ENCODE measurements at regions not wholly inside any gene's neighbourhood (a gene's known extent, or its start where the extent isn't known, plus 50 kb on each side); places are given as distances from the start of the nearest gene placed in this dataset.

- TF ChIP-seq CHD7 (IDR thresholded peaks at IDR 0.05; ENCODE audit: insufficient replicate concordance, low read length) (no peak), EP300 (IDR thresholded peaks at IDR 0.05; ENCODE audit: borderline replicate concordance in 1 of 2, low read depth in 2 of 2, low read length in 2 of 2) (no peak), HDAC2 (IDR thresholded peaks at IDR 0.05; ENCODE audit: borderline replicate concordance in 1 of 2, low read depth in 2 of 2, low read length in 2 of 2) (no peak)
Observed at GRCh38 chr14:105646175-105646574, 119.8 kb downstream of the TMEM121 start (continued).

Data from H1 (cell line).